ENCODE measurements at regions not wholly inside any gene's neighbourhood (a gene's known extent, or its start where the extent isn't known, plus 50 kb on each side); places are given as distances from the start of the nearest gene placed in this dataset.
"Not testable (repeated sequence)": the region's sequence is repeated elsewhere in the genome, so short reads cannot be mapped to it uniquely, and the experiment has no call there.

- no peak overlapping the region for H3K27ac ChIP-seq (ENCODE audit: low read depth, low read length)
- POLR2A ChIA-PET = interaction anchor here (0.6 kb wide), 1 partner anchor 228 kb away, joined by 3 read pairs; no protein-coding TSS in a partner anchor
Observed at GRCh38 chr12:75805905-75806304, 225.7 kb downstream of the PHLDA1 start.

GRCh38 chr12:75805320-75805719 is 226.3 kb downstream of the PHLDA1 start:
- DNase-seq (no peak), ATAC-seq (no peak)
- Histone ChIP-seq H3K27me3 (ENCODE audit: control insufficient read depth in 2 of 2, insufficient read depth in 2 of 2, low read length in 2 of 2) (no peaks in the 10 kb centered on the region), H3K4me3 (ENCODE audit: low read length) (no peak overlapping the region), H3K9me3 (ENCODE audit: control insufficient read depth in 2 of 3, low read length in 3 of 3) (no peaks in the 10 kb centered on the region), H3K4me1 (ENCODE audit: control insufficient read depth in 2 of 2, insufficient read depth in 2 of 2, low read length in 2 of 2) (no peaks in the 10 kb centered on the region), H3K27ac (ENCODE audit: low read depth, low read length) (no peak overlapping the region), H3K36me3 (ENCODE audit: control insufficient read depth in 2 of 3, insufficient read depth in 3 of 3, low read length in 3 of 3) (no peaks in the 10 kb centered on the region)
- peaks cover 2 to 8% (median 5%) of the 10 kb centered on the region in 5 donors for H3K27me3 Mint-ChIP-seq
- no peak overlapping the region for H3K4me3 Mint-ChIP-seq
- peaks cover 0 to 8% (median 0%) of the 10 kb centered on the region in 11 donors for H3K9me3 Mint-ChIP-seq
- H3K4me1 Mint-ChIP-seq = no peaks in the 10 kb centered on the region
- intact Hi-C loops (cut with micrococcal nuclease) = no loop called here
- CTCF ChIA-PET = no interaction called here
- POLR2A ChIA-PET = interaction anchor here (0.6 kb wide), 1 partner anchor 530 kb away, joined by 3 read pairs; no protein-coding TSS in a partner anchor
- H3K27ac Mint-ChIP-seq = no peak overlapping the region
- H3K36me3 Mint-ChIP-seq = peaks cover 0 to 1% (median 0%) of the 10 kb centered on the region in 5 donors

More at GRCh38 chr12:75805905-75806304, 225.7 kb downstream of the PHLDA1 start:
- ATAC-seq (no peak), DNase-seq (no peak)
- Mint-ChIP-seq H3K36me3 (peaks cover 0 to 1% (median 0%) of the 10 kb centered on the region in 5 donors), H3K9me3 (peaks cover 0 to 8% (median 0%) of the 10 kb centered on the region in 11 donors), H3K27me3 (peaks cover 2 to 9% (median 8%) of the 10 kb centered on the region in 5 donors), H3K4me3 (no peak overlapping the region), H3K27ac (no peak overlapping the region), H3K4me1 (no peaks in the 10 kb centered on the region)
- no peaks in the 10 kb centered on the region for H3K27me3 ChIP-seq (ENCODE audit: control insufficient read depth in 2 of 2, insufficient read depth in 2 of 2, low read length in 2 of 2)
- no peaks in the 10 kb centered on the region for H3K4me1 ChIP-seq (ENCODE audit: control insufficient read depth in 2 of 2, insufficient read depth in 2 of 2, low read length in 2 of 2)
- no peaks in the 10 kb centered on the region for H3K9me3 ChIP-seq (ENCODE audit: control insufficient read depth in 2 of 3, low read length in 3 of 3)
- H3K36me3 ChIP-seq (ENCODE audit: control insufficient read depth in 2 of 3, insufficient read depth in 3 of 3, low read length in 3 of 3) = no peaks in the 10 kb centered on the region
- no peak overlapping the region for H3K4me3 ChIP-seq (ENCODE audit: low read length)
- CTCF ChIA-PET = no interaction called here
- intact Hi-C loops (cut with micrococcal nuclease) = no loop called here

GRCh38 chr12:75798136-75798926 is 233.2 kb downstream of the PHLDA1 start:
- Mint-ChIP-seq H3K4me1 (no peaks in the 10 kb centered on the region), H3K9me3 (peaks cover 0 to 2% (median 0%) of the 10 kb centered on the region in 11 donors), H3K27ac (no peak overlapping the region), H3K4me3 (no peak overlapping the region), H3K36me3 (no peaks in the 10 kb centered on the region), H3K27me3 (peaks cover 0 to 24% (median 0%) of the 10 kb centered on the region in 5 donors)
- Histone ChIP-seq H3K27ac (ENCODE audit: low read depth, low read length) (no peak overlapping the region), H3K36me3 (ENCODE audit: control insufficient read depth in 2 of 3, insufficient read depth in 3 of 3, low read length in 3 of 3) (no peaks in the 10 kb centered on the region), H3K9me3 (ENCODE audit: control insufficient read depth in 2 of 3, low read length in 3 of 3) (no peaks in the 10 kb centered on the region), H3K27me3 (ENCODE audit: control insufficient read depth in 2 of 2, insufficient read depth in 2 of 2, low read length in 2 of 2) (no peaks in the 10 kb centered on the region), H3K4me1 (ENCODE audit: control insufficient read depth in 2 of 2, insufficient read depth in 2 of 2, low read length in 2 of 2) (no peaks in the 10 kb centered on the region), H3K4me3 (ENCODE audit: low read length) (no peak overlapping the region)
- intact Hi-C loops (cut with micrococcal nuclease) = no loop called here
- no peak for ATAC-seq
- ChIA-PET POLR2A (no interaction called here), CTCF (no interaction called here)
- no peak for DNase-seq

- Histone ChIP-seq H3K4me3 (ENCODE audit: low read length) (no peak overlapping the region), H3K4me1 (ENCODE audit: control insufficient read depth in 2 of 2, insufficient read depth in 2 of 2, low read length in 2 of 2) (no peaks in the 10 kb centered on the region), H3K27me3 (ENCODE audit: control insufficient read depth in 2 of 2, insufficient read depth in 2 of 2, low read length in 2 of 2) (no peaks in the 10 kb centered on the region), H3K27ac (ENCODE audit: low read depth, low read length) (no peak overlapping the region), H3K9me3 (ENCODE audit: control insufficient read depth in 2 of 3, low read length in 3 of 3) (no peaks in the 10 kb centered on the region), H3K36me3 (ENCODE audit: control insufficient read depth in 2 of 3, insufficient read depth in 3 of 3, low read length in 3 of 3) (no peaks in the 10 kb centered on the region)
- POLR2A ChIA-PET = no interaction called here
- ATAC-seq (no peak), DNase-seq (no peak)
- Mint-ChIP-seq H3K4me3 (no peak overlapping the region), H3K27me3 (peaks cover 0 to 40% (median 4%) of the 10 kb centered on the region in 5 donors), H3K36me3 (no peaks in the 10 kb centered on the region), H3K27ac (no peak overlapping the region), H3K9me3 (peaks cover 0 to 2% (median 0%) of the 10 kb centered on the region in 11 donors), H3K4me1 (no peaks in the 10 kb centered on the region)
- CTCF ChIA-PET = no interaction called here
- intact Hi-C loops (cut with micrococcal nuclease) = no loop called here
Observed at GRCh38 chr12:75795125-75795524, 236.5 kb downstream of the PHLDA1 start.

- no peaks in the 10 kb centered on the region for H3K36me3 ChIP-seq (ENCODE audit: control insufficient read depth in 2 of 3, insufficient read depth in 3 of 3, low read length in 3 of 3)
- Mint-ChIP-seq H3K27ac (no peak overlapping the region), H3K4me1 (no peaks in the 10 kb centered on the region), H3K27me3 (peaks cover 0 to 40% (median 0%) of the 10 kb centered on the region in 5 donors), H3K36me3 (no peaks in the 10 kb centered on the region), H3K4me3 (no peak overlapping the region), H3K9me3 (peaks cover 0 to 2% (median 0%) of the 10 kb centered on the region in 11 donors)
- H3K9me3 ChIP-seq (ENCODE audit: control insufficient read depth in 2 of 3, low read length in 3 of 3) = no peaks in the 10 kb centered on the region
- ChIA-PET POLR2A (no interaction called here), CTCF (interaction anchor here (0.6 kb wide), 1 partner anchor 1070 kb away, joined by 4 read pairs; no protein-coding TSS in a partner anchor)
- H3K4me1 ChIP-seq (ENCODE audit: control insufficient read depth in 2 of 2, insufficient read depth in 2 of 2, low read length in 2 of 2) = no peaks in the 10 kb centered on the region
- no peaks in the 10 kb centered on the region for H3K27me3 ChIP-seq (ENCODE audit: control insufficient read depth in 2 of 2, insufficient read depth in 2 of 2, low read length in 2 of 2)
- H3K27ac ChIP-seq (ENCODE audit: low read depth, low read length) = no peak overlapping the region
- DNase-seq = no peak
- no peak overlapping the region for H3K4me3 ChIP-seq (ENCODE audit: low read length)
- intact Hi-C loops (cut with micrococcal nuclease) = no loop called here
- ATAC-seq = no peak
Observed at GRCh38 chr12:75792687-75793086, 238.9 kb downstream of the PHLDA1 start.

- no peak overlapping the region for H3K27ac Mint-ChIP-seq
- Histone ChIP-seq H3K9me3 (ENCODE audit: control insufficient read depth in 2 of 3, low read length in 3 of 3) (no peaks in the 10 kb centered on the region), H3K4me3 (ENCODE audit: low read length) (no peak overlapping the region), H3K27me3 (ENCODE audit: control insufficient read depth in 2 of 2, insufficient read depth in 2 of 2, low read length in 2 of 2) (no peaks in the 10 kb centered on the region), H3K36me3 (ENCODE audit: control insufficient read depth in 2 of 3, insufficient read depth in 3 of 3, low read length in 3 of 3) (no peaks in the 10 kb centered on the region), H3K27ac (ENCODE audit: low read depth, low read length) (no peak overlapping the region), H3K4me1 (ENCODE audit: control insufficient read depth in 2 of 2, insufficient read depth in 2 of 2, low read length in 2 of 2) (no peaks in the 10 kb centered on the region)
- peaks cover 0 to 1% (median 0%) of the 10 kb centered on the region in 11 donors for H3K9me3 Mint-ChIP-seq
- CTCF ChIA-PET = no interaction called here
- ATAC-seq (no peak), DNase-seq (no peak)
- H3K4me3 Mint-ChIP-seq = no peak overlapping the region
- POLR2A ChIA-PET = no interaction called here
- peaks cover 0 to 31% (median 0%) of the 10 kb centered on the region in 5 donors for H3K27me3 Mint-ChIP-seq
- intact Hi-C loops (cut with micrococcal nuclease) = no loop called here
- H3K4me1 Mint-ChIP-seq = no peaks in the 10 kb centered on the region
- no peaks in the 10 kb centered on the region for H3K36me3 Mint-ChIP-seq
Observed at GRCh38 chr12:75790219-75790618, 241.4 kb downstream of the PHLDA1 start.

GRCh38 chr12:75787146-75787545 is 244.4 kb downstream of the PHLDA1 start:
- H3K27me3 Mint-ChIP-seq; ATAC-seq; H3K27me3 ChIP-seq (ENCODE audit: control insufficient read depth in 2 of 2, insufficient read depth in 2 of 2, low read length in 2 of 2); H3K27ac Mint-ChIP-seq; DNase-seq; H3K9me3 ChIP-seq (ENCODE audit: control insufficient read depth in 2 of 3, low read length in 3 of 3); H3K4me3 ChIP-seq (ENCODE audit: low read length); H3K4me1 ChIP-seq (ENCODE audit: control insufficient read depth in 2 of 2, insufficient read depth in 2 of 2, low read length in 2 of 2); H3K9me3 Mint-ChIP-seq; H3K36me3 Mint-ChIP-seq; intact Hi-C loops (cut with micrococcal nuclease); H3K4me1 Mint-ChIP-seq; H3K27ac ChIP-seq (ENCODE audit: low read depth, low read length); H3K4me3 Mint-ChIP-seq; H3K36me3 ChIP-seq (ENCODE audit: control insufficient read depth in 2 of 3, insufficient read depth in 3 of 3, low read length in 3 of 3): not testable (repeated sequence)
- ChIA-PET CTCF (interaction anchor here (0.6 kb wide), 1 partner anchor 212 kb away, joined by 4 read pairs; no protein-coding TSS in a partner anchor), POLR2A (interaction anchor here (0.8 kb wide), 1 partner anchor 110 kb away, joined by 3 read pairs; no protein-coding TSS in a partner anchor)

All from naive thymus-derived CD4-positive, alpha-beta T cell (primary cell).